HepG2 (cell line): ENCODE measurements at regions not wholly inside any gene's neighbourhood (a gene's known extent, or its start where the extent isn't known, plus 50 kb on each side); places are given as distances from the start of the nearest gene placed in this dataset.

Experiments used
- ATAC-seq: fragments of 200-7000 bp; cut with Tn5 transposase; 3 replicates; pipeline ENCODE4 v1.9.1; 2020; ENCODE audit warnings: mild to moderate bottlenecking, moderate library complexity
- BruUV-seq: library from RNA; stranded (reverse); fragments of 400-500 nt; replicated peaks from 2 replicates; lab custom pipeline; 2021; lab: Mats Ljungman, UMichigan
- CTCF ChIA-PET: fragments of 300-600 bp; formaldehyde crosslinking; extraction: SDS; loops from one replicate; lab custom pipeline; 2021; ENCODE audit warnings: low total read pairs, inconsistent platforms, low intra/inter-chr PET ratio; lab: Yijun Ruan, JAX
- POLR2A ChIA-PET: fragments of 350-600 bp; sonication (Branson Sonifier 250); formaldehyde crosslinking; loops from one replicate; lab custom pipeline; 2020; ENCODE audit warnings: antibody characterized with exemption, inconsistent platforms; lab: Yijun Ruan, JAX
- DNase-seq: peaks from one replicate; pipeline ENCODE4 v3.0.0-alpha.2; 2015; ENCODE audit warnings: low spot score
- FAIRE-seq: peaks from 3 replicates; lab custom pipeline; 2011; peaks lifted over from hg19 to GRCh38; lab: Jason Lieb, UNC
- H2AFZ ChIP-seq: one replicate; pipeline ENCODE4 v1.6.1; 2011; ENCODE audit warnings: low read length, inconsistent platforms
- H3K27ac ChIP-seq: fragments of 300-600 bp; 3 replicates; pipeline ENCODE4 v1.8.0; 2011; ENCODE audit warnings: mixed run types, mild to moderate bottlenecking, mixed read lengths, low read length, inconsistent platforms; ENCODE audit not compliant: insufficient read depth; ENCODE audit errors: extremely low read length
- H3K27me3 ChIP-seq, 2 experiments: fragments of 200-600 bp in 1 of 2; 2 replicates in 1 of 2; 3 replicates in 1 of 2; pipeline versions ENCODE4 v1.6.0 to v1.8.0; 2011; ENCODE audit warnings: low read length in 2 of 2, mild to moderate bottlenecking in 2 of 2, moderate library complexity in 2 of 2, inconsistent platforms in 1 of 2; ENCODE audit not compliant: insufficient read depth in 2 of 2, control insufficient read depth in 1 of 2
- H3K36me3 ChIP-seq, 2 experiments: fragments of 200-600 bp in 1 of 2; replicated peaks in 1 of 2; 2 replicates in 1 of 2; 3 replicates in 1 of 2; pipeline versions ENCODE4 v1.5.1 to v1.8.0; 2011; ENCODE audit warnings: low read length in 2 of 2, inconsistent platforms in 1 of 2; ENCODE audit not compliant: insufficient read depth in 2 of 2, control insufficient read depth in 1 of 2
- H3K4me1 ChIP-seq: 2 replicates; pipeline ENCODE4 v1.5.1; 2012; ENCODE audit warnings: low read length, inconsistent platforms; ENCODE audit not compliant: insufficient read depth
- H3K4me2 ChIP-seq: 2 replicates; pipeline ENCODE4 v1.6.0; 2011; ENCODE audit warnings: low read depth, low read length, inconsistent platforms
- H3K4me3 ChIP-seq, 3 experiments: fragments of 200-600 bp in 1 of 3; sonication (generic), shearing (Covaris generic) in 1 of 3; replicated peaks in 1 of 3; 2 replicates each; pipeline ENCODE4 v1.5.1; 2011 to 2016; ENCODE audit warnings: low read length in 3 of 3, inconsistent platforms in 2 of 3, low read depth in 2 of 3, mild to moderate bottlenecking in 2 of 3, control low read depth in 1 of 3, mixed read lengths in 1 of 3; ENCODE audit not compliant: insufficient read depth in 1 of 3
- H3K79me2 ChIP-seq: one replicate; pipeline ENCODE4 v1.6.1; 2011; ENCODE audit warnings: low read length, inconsistent platforms; ENCODE audit not compliant: insufficient read depth
- H3K9ac ChIP-seq: 2 replicates; pipeline ENCODE4 v1.6.0; 2011; ENCODE audit warnings: mild to moderate bottlenecking, low read depth, low read length, inconsistent platforms; ENCODE audit not compliant: insufficient read depth
- H3K9me3 ChIP-seq: 2 replicates; pipeline ENCODE4 v1.5.1; 2012; ENCODE audit warnings: mild to moderate bottlenecking, low read length
- H4K20me1 ChIP-seq: 2 replicates; pipeline ENCODE4 v1.6.0; 2011; ENCODE audit warnings: inconsistent platforms, mild to moderate bottlenecking, low read length, moderate library complexity; ENCODE audit not compliant: insufficient read depth
- GPN1 ChIP-seq: sonication (generic); formaldehyde crosslinking; IDR thresholded peaks from 2 replicates; pipeline ENCODE4 v1.5.1; 2020; ENCODE audit warnings: missing genetic modification reagents, borderline replicate concordance
- HOXA3 ChIP-seq: sonication (generic); formaldehyde crosslinking; IDR thresholded peaks from 2 replicates; pipeline ENCODE4 v1.5.0; 2020; ENCODE audit warnings: missing genetic modification reagents
- HOXA5 ChIP-seq: sonication (generic); formaldehyde crosslinking; IDR thresholded peaks from 2 replicates; pipeline ENCODE4 v1.4.0; 2020; ENCODE audit warnings: missing genetic modification reagents
- MED13 ChIP-seq: sonication (generic); formaldehyde crosslinking; IDR thresholded peaks from 2 replicates; pipeline ENCODE4 v1.5.0; 2020; ENCODE audit warnings: missing genetic modification reagents
- MIER2 ChIP-seq: IDR thresholded peaks from 2 replicates; pipeline ENCODE4 v1.6.1; 2016; ENCODE audit warnings: missing biosample characterization, missing genetic modification reagents
- MIER3 ChIP-seq: IDR thresholded peaks from 2 replicates; pipeline ENCODE4 v1.6.1; 2016; ENCODE audit warnings: missing compliant biosample characterization, borderline replicate concordance
- PREB ChIP-seq: sonication (generic); formaldehyde crosslinking; IDR thresholded peaks from 2 replicates; pipeline ENCODE4 v1.4.0; 2020; ENCODE audit warnings: missing genetic modification reagents
- REL ChIP-seq: sonication (generic); formaldehyde crosslinking; conservative IDR thresholded peaks from 2 replicates; pipeline ENCODE4 v1.8.0; 2022; ENCODE audit warnings: mild to moderate bottlenecking, missing genetic modification reagents, moderate library complexity
- SIX4 ChIP-seq: sonication (generic); formaldehyde crosslinking; IDR thresholded peaks from 2 replicates; pipeline ENCODE4 v1.4.0; 2020; ENCODE audit warnings: missing genetic modification reagents
- SNAPC2 ChIP-seq: sonication (generic); formaldehyde crosslinking; IDR thresholded peaks from 2 replicates; pipeline ENCODE4 v1.8.1; 2022; ENCODE audit warnings: mild to moderate bottlenecking, missing genetic modification reagents
- TEAD3 ChIP-seq: optimal IDR thresholded peaks from 2 replicates; pipeline ENCODE3; 2016; ENCODE audit warnings: borderline replicate concordance
- ZFP36L2 ChIP-seq: sonication (generic); formaldehyde crosslinking; IDR thresholded peaks from 2 replicates; pipeline ENCODE4 v1.4.0; 2020; ENCODE audit warnings: missing genetic modification reagents
- ZNF17 ChIP-seq: sonication (generic); formaldehyde crosslinking; IDR thresholded peaks from 2 replicates; pipeline ENCODE4 v1.5.0; 2020; ENCODE audit warnings: mild to moderate bottlenecking, missing genetic modification reagents
- ZNF207 ChIP-seq: fragments of 450-650 bp; IDR thresholded peaks from 2 replicates; pipeline ENCODE4 v1.6.1; 2016; ENCODE audit warnings: antibody characterized with exemption, borderline replicate concordance
- ZNF234 ChIP-seq: sonication (generic); formaldehyde crosslinking; conservative IDR thresholded peaks from 2 replicates; pipeline ENCODE4 v1.5.1; 2020; ENCODE audit warnings: mild to moderate bottlenecking, missing genetic modification reagents
- ZNF317 ChIP-seq: sonication (generic); formaldehyde crosslinking; IDR thresholded peaks from 2 replicates; pipeline ENCODE4 v1.5.0; 2020; ENCODE audit warnings: mild to moderate bottlenecking, missing genetic modification reagents
- ZNF431 ChIP-seq: sonication (generic); formaldehyde crosslinking; IDR thresholded peaks from 2 replicates; pipeline ENCODE4 v1.9.0; 2022; ENCODE audit warnings: missing genetic modification reagents, low read depth, mild to moderate bottlenecking, borderline replicate concordance
- ZNF772 ChIP-seq: sonication (generic); formaldehyde crosslinking; IDR thresholded peaks from 2 replicates; pipeline ENCODE4 v1.5.0; 2020; ENCODE audit warnings: mild to moderate bottlenecking, missing genetic modification reagents
- ZNF784 ChIP-seq: sonication (generic); formaldehyde crosslinking; IDR thresholded peaks from 2 replicates; pipeline ENCODE4 v1.5.1; 2020; ENCODE audit warnings: missing genetic modification reagents, mild to moderate bottlenecking, borderline replicate concordance
- WGBS: methylation state at CpG from one replicate; pipeline ENCODE4 v1.1.6; 2017; ENCODE audit warnings: low lambda C conversion rate; 5-methylcytosine and 5-hydroxymethylcytosine counted together
- in situ Hi-C: cut with HindIII; loops from 2 replicates; pipeline ENCODE4 v1.10.0; 2017; ENCODE audit warnings: low pct_unique_long_range_greater_than_20kb; ENCODE audit not compliant: extremely low pct_ligation_motif_present
- intact Hi-C: fragments of 100-400 bp; cut with micrococcal nuclease; formaldehyde crosslinking; loops from one replicate; pipeline ENCODE4 v1.10.0; 2022; ENCODE audit not compliant: unreplicated experiment
- TF ChIP-seq, protein P1 (sequence below): IDR thresholded peaks from 2 replicates; pipeline ENCODE4 v1.6.1; 2016; ENCODE audit warnings: low read depth, borderline replicate concordance
- TF ChIP-seq, protein P2 (sequence below): sonication (generic); formaldehyde crosslinking; conservative IDR thresholded peaks from 2 replicates; pipeline ENCODE4 v1.8.0; 2022; ENCODE audit warnings: mild to moderate bottlenecking, moderate library complexity, missing genetic modification reagents
- TF ChIP-seq, protein P3 (sequence below): sonication (generic); formaldehyde crosslinking; IDR thresholded peaks from 2 replicates; pipeline ENCODE4 v1.4.0; 2020; ENCODE audit warnings: missing genetic modification reagents

GRCh38 chr6:4644996-4645395 lies 131.2 kb upstream of the CDYL start (continued):
- TF ChIP-seq, protein P1, sequence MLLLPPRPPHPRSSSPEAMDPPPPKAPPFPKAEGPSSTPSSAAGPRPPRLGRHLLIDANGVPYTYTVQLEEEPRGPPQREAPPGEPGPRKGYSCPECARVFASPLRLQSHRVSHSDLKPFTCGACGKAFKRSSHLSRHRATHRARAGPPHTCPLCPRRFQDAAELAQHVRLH = no peak
- TF ChIP-seq GPN1 (no peak), ZNF431 (no peak), ZNF317 (no peak), ZNF772 (CRISPR knock-in tag) (no peak), ZNF234 (CRISPR knock-in tag) (no peak), MIER3 (CRISPR knock-in tag) (no peak), HOXA5 (CRISPR knock-in tag) (no peak)
- TF ChIP-seq, protein P2, sequence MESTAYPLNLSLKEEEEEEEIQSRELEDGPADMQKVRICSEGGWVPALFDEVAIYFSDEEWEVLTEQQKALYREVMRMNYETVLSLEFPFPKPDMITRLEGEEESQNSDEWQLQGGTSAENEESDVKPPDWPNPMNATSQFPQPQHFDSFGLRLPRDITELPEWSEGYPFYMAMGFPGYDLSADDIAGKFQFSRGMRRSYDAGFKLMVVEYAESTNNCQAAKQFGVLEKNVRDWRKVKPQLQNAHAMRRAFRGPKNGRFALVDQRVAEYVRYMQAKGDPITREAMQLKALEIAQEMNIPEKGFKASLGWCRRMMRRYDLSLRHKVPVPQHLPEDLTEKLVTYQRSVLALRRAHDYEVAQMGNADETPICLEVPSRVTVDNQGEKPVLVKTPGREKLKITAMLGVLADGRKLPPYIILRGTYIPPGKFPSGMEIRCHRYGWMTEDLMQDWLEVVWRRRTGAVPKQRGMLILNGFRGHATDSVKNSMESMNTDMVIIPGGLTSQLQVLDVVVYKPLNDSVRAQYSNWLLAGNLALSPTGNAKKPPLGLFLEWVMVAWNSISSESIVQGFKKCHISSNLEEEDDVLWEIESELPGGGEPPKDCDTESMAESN (CRISPR knock-in tag) = no peak

DNA sequence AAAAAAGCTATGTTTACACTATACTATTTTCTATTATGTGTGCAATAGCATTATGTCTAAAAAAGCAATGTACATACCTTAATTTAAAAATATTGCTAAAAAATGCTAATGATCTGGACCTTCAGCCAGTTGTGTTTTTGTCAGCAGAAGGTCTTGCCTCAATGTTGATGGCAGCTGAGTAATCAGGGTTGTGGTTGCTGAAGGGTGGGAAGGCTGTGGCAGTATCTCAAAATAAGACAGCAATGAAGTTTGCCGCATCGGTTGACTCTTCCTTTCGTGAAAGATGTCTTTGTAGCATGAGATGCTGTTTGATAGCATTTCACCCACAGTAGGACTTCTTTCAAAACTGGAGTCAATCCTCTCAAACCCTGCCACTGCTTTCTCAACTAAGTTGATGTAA lies 134.7 kb upstream of the CDYL start:
- no peaks in the 10 kb centered on the region for H4K20me1 ChIP-seq
- DNase-seq = no peak
- H3K9me3 ChIP-seq = no peaks in the 10 kb centered on the region
- H3K4me1 ChIP-seq = no peaks in the 10 kb centered on the region
- no peak overlapping the region for H3K9ac ChIP-seq
- no peak overlapping the region for H3K4me2 ChIP-seq
- intact Hi-C loops (no loop called here), in situ Hi-C loops (no loop called here)
- H3K36me3 ChIP-seq = no peaks in the 10 kb centered on the region
- ATAC-seq = no peak
- FAIRE-seq = no peak
- H3K27ac ChIP-seq = no peak overlapping the region
- CTCF ChIA-PET = no interaction called here
- H3K27me3 ChIP-seq = peaks cover 0 to 31% of the 10 kb centered on the region in 2 experiments; a peak in 2 of 5 replicates
- no peak overlapping the region for H2AFZ ChIP-seq
- H3K4me3 ChIP-seq = no peak overlapping the region
- WGBS = 64% methylated on average over 3 of the region's 3 CpGs
- BruUV-seq = no TSS peak
- no peaks in the 10 kb centered on the region for H3K79me2 ChIP-seq
- POLR2A ChIA-PET = no interaction called here
- TF ChIP-seq, protein P3, sequence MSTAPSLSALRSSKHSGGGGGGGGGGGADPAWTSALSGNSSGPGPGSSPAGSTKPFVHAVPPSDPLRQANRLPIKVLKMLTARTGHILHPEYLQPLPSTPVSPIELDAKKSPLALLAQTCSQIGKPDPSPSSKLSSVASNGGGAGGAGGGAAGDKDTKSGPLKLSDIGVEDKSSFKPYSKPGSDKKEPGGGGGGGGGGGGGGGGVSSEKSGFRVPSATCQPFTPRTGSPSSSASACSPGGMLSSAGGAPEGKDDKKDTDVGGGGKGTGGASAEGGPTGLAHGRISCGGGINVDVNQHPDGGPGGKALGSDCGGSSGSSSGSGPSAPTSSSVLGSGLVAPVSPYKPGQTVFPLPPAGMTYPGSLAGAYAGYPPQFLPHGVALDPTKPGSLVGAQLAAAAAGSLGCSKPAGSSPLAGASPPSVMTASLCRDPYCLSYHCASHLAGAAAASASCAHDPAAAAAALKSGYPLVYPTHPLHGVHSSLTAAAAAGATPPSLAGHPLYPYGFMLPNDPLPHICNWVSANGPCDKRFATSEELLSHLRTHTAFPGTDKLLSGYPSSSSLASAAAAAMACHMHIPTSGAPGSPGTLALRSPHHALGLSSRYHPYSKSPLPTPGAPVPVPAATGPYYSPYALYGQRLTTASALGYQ (CRISPR knock-in tag) = no peak
- TF ChIP-seq ZFP36L2 (CRISPR knock-in tag) = no peak
- no peak for TF ChIP-seq ZNF17 (CRISPR knock-in tag)
- TF ChIP-seq SNAPC2 (CRISPR knock-in tag) = no peak
- no peak for TF ChIP-seq MIER2 (CRISPR knock-in tag)
- no peak for TF ChIP-seq PREB
- no peak for TF ChIP-seq ZNF784 (CRISPR knock-in tag)
- TF ChIP-seq REL = no peak
- no peak for TF ChIP-seq TEAD3 (CRISPR knock-in tag)
- TF ChIP-seq HOXA3 (CRISPR knock-in tag) = no peak
- TF ChIP-seq ZNF207 = no peak
- no peak for TF ChIP-seq MED13 (CRISPR knock-in tag)
- no peak for TF ChIP-seq SIX4 (CRISPR knock-in tag)
